HCT116 (cell line): ENCODE measurements at regions not wholly inside any gene's neighbourhood (a gene's known extent, or its start where the extent isn't known, plus 50 kb on each side); places are given as distances from the start of the nearest gene placed in this dataset.

Experiments used
- ATAC-seq: fragments of 200-7000 bp; cut with Tn5 transposase; 2 replicates; pipeline ENCODE4 v1.9.1; 2020; ENCODE audit warnings: mild to moderate bottlenecking, moderate library complexity
- BruUV-seq: library from RNA; stranded (reverse); fragments of 400-500 nt; replicated peaks from 2 replicates; lab custom pipeline; 2021; lab: Mats Ljungman, UMichigan
- CTCF ChIA-PET: fragments of 300-600 bp; sonication (Branson Sonifier 250); formaldehyde crosslinking; loops from one replicate; lab custom pipeline; 2021; ENCODE audit warnings: antibody characterized with exemption; lab: Charles Lee
- POLR2A ChIA-PET: fragments of 300-600, 350-600 bp; sonication (Branson Sonifier 250); formaldehyde crosslinking; loops from one replicate; lab custom pipeline; 2021; ENCODE audit warnings: antibody characterized with exemption; lab: Charles Lee
- RAD21 ChIA-PET, 2 experiments: fragments of 300-600 bp; sonication (Branson Sonifier 250); formaldehyde crosslinking; loops; one replicate each; lab custom pipeline; 2023; ENCODE audit warnings: low total read pairs in 2 of 2; ENCODE audit not compliant: uncharacterized antibody in 2 of 2, unreplicated experiment in 2 of 2, low non-redundant PET in 1 of 2; lab: Charles Lee
- DNase-seq: peaks from one replicate; pipeline ENCODE4 v3.0.0-alpha.2; 2010; ENCODE audit warnings: low read depth, low spot score
- H2AFZ ChIP-seq: fragments of 200-600 bp; shearing (Covaris generic), sonication (generic); 2 replicates; pipeline ENCODE4 v1.6.1; 2017; ENCODE audit warnings: low read depth, mixed run types, mixed read lengths, antibody characterized with exemption, low read length; ENCODE audit not compliant: poor library complexity, severe bottlenecking
- H3K27ac ChIP-seq: 2 replicates; pipeline ENCODE4 v1.5.1; 2012; ENCODE audit warnings: low read depth, low read length
- H3K27me3 ChIP-seq: fragments of 200-600 bp; sonication (generic); 2 replicates; pipeline ENCODE4 v1.6.1; 2016; ENCODE audit warnings: mixed run types, low read length, mixed read lengths; ENCODE audit not compliant: insufficient read depth
- H3K36me3 ChIP-seq, 2 experiments: fragments of 200-500 bp in 1 of 2; fragments of 200-600 bp in 1 of 2; sonication (Bioruptor generic) in 1 of 2; sonication (generic) in 1 of 2; 2 replicates each; pipeline versions ENCODE4 v1.5.1 to v1.6.1; 2014 to 2016; ENCODE audit warnings: low read length in 2 of 2, inconsistent platforms in 1 of 2, mixed read lengths in 1 of 2, mixed run types in 1 of 2; ENCODE audit not compliant: insufficient read depth in 2 of 2, control insufficient read depth in 1 of 2
- H3K4me1 ChIP-seq, 2 experiments: fragments of 200-600 bp in 1 of 2; sonication (generic) in 1 of 2; 2 replicates each; pipeline versions ENCODE4 v1.5.1 to v1.6.1; 2012 to 2017; ENCODE audit warnings: low read length in 2 of 2, inconsistent platforms in 1 of 2, mild to moderate bottlenecking in 1 of 2, mixed read lengths in 1 of 2, mixed run types in 1 of 2, moderate library complexity in 1 of 2; ENCODE audit not compliant: insufficient read depth in 2 of 2, control insufficient read depth in 1 of 2
- H3K4me2 ChIP-seq: fragments of 200-600 bp; sonication (generic); 2 replicates; pipeline ENCODE4 v1.6.1; 2017; ENCODE audit warnings: mixed run types, low read length, mixed read lengths
- H3K4me3 ChIP-seq, 2 experiments: fragments of 200-600 bp in 1 of 2; sonication (generic) in 1 of 2; replicated peaks in 1 of 2; 2 replicates each; pipeline ENCODE4 v1.5.1; 2011 to 2016; ENCODE audit warnings: low read length in 2 of 2, control low read depth in 1 of 2, low read depth in 1 of 2, mild to moderate bottlenecking in 1 of 2, mixed read lengths in 1 of 2, mixed run types in 1 of 2
- H3K79me2 ChIP-seq: fragments of 200-600 bp; sonication (generic); 2 replicates; pipeline ENCODE4 v1.6.1; 2017; ENCODE audit warnings: mild to moderate bottlenecking, mixed run types, low read length, moderate library complexity, mixed read lengths; ENCODE audit not compliant: insufficient read depth
- H3K9ac ChIP-seq: fragments of 200-600 bp; sonication (generic); 2 replicates; pipeline ENCODE4 v1.6.1; 2016; ENCODE audit warnings: low read length, mixed read lengths
- H3K9me2 ChIP-seq: fragments of 200-600 bp; sonication (generic), shearing (Covaris generic); 2 replicates; pipeline ENCODE4 v1.6.1; 2017; ENCODE audit warnings: mixed run types, mild to moderate bottlenecking, moderate library complexity; ENCODE audit not compliant: insufficient read depth
- H3K9me3 ChIP-seq, 2 experiments: fragments of 200-500 bp in 1 of 2; fragments of 200-600 bp in 1 of 2; sonication (Bioruptor generic) in 1 of 2; sonication (generic) in 1 of 2; 2 replicates each; pipeline ENCODE4 v1.6.1; 2014 to 2017; ENCODE audit warnings: low read length in 2 of 2, mixed read lengths in 2 of 2, inconsistent platforms in 1 of 2, low read depth in 1 of 2, mild to moderate bottlenecking in 1 of 2, mixed run types in 1 of 2, moderate library complexity in 1 of 2; ENCODE audit not compliant: control insufficient read depth in 1 of 2, insufficient read depth in 1 of 2
- H4K20me1 ChIP-seq: fragments of 200-600 bp; sonication (generic), shearing (Covaris generic); 2 replicates; pipeline ENCODE4 v1.6.1; 2017; ENCODE audit warnings: mixed run types, mild to moderate bottlenecking, moderate library complexity; ENCODE audit not compliant: insufficient read depth
- EGR1 ChIP-seq: IDR thresholded peaks from 2 replicates; pipeline ENCODE4 v1.6.1; 2012; ENCODE audit warnings: low read depth
- EZH2 ChIP-seq: fragments of 200-600 bp; sonication (generic); IDR thresholded peaks from 2 replicates; pipeline ENCODE4 v1.6.1; 2017; ENCODE audit warnings: antibody characterized with exemption, mixed run types
- JUND ChIP-seq: IDR thresholded peaks from 2 replicates; pipeline ENCODE4 v1.6.1; 2012
- POLR2A ChIP-seq: IDR thresholded peaks from 2 replicates; pipeline ENCODE4 v1.7.0; 2011; ENCODE audit warnings: borderline replicate concordance; ENCODE audit not compliant: insufficient read depth, insufficient read length; ENCODE audit errors: extremely low read depth
- POLR2AphosphoS5 ChIP-seq: IDR thresholded peaks from 2 replicates; pipeline ENCODE4 v1.6.1; 2011; ENCODE audit warnings: mild to moderate bottlenecking, low read depth, low read length, moderate library complexity
- RAD21 ChIP-seq: IDR thresholded peaks from 2 replicates; pipeline ENCODE4 v1.6.1; 2012; ENCODE audit warnings: low read depth, mild to moderate bottlenecking
- SIN3A ChIP-seq: IDR thresholded peaks from 2 replicates; pipeline ENCODE4 v1.6.1; 2012; ENCODE audit warnings: low read depth
- SP1 ChIP-seq: IDR thresholded peaks from 2 replicates; pipeline ENCODE4 v1.6.1; 2012; ENCODE audit warnings: low read depth
- SRF ChIP-seq: IDR thresholded peaks from 2 replicates; pipeline ENCODE4 v1.6.1; 2012; ENCODE audit warnings: low read depth
- YY1 ChIP-seq: IDR thresholded peaks from 2 replicates; pipeline ENCODE4 v1.6.1; 2011; ENCODE audit warnings: low read length, low read depth, moderate library complexity, mild to moderate bottlenecking; ENCODE audit not compliant: insufficient replicate concordance; ENCODE audit errors: extremely low read depth
- ZNF274 ChIP-seq: fragments of 200-500 bp; sonication (Bioruptor generic); IDR thresholded peaks from 2 replicates; pipeline ENCODE4 v1.6.1; 2014; ENCODE audit warnings: mild to moderate bottlenecking, low read depth, low read length, inconsistent platforms
- intact Hi-C: fragments of 100-400 bp; cut with micrococcal nuclease; formaldehyde crosslinking; loops from 2 replicates; pipeline ENCODE4 v1.10.0; 2022
- TF ChIP-seq, protein P1 (sequence below): IDR thresholded peaks from 2 replicates; pipeline ENCODE4 v1.6.1; 2012
- TF ChIP-seq, protein P2 (sequence below): IDR thresholded peaks from 2 replicates; pipeline ENCODE4 v1.6.1; 2012

GRCh38 chr4:108555701-108556100, 64.7 kb upstream of the RPL34 start (continued):
- TF ChIP-seq YY1 (no peak), RAD21 (no peak), POLR2A (no peak), SP1 (no peak), POLR2AphosphoS5 (no peak), EZH2 (no peak), ZNF274 (no peak)
- TF ChIP-seq, protein P1, sequence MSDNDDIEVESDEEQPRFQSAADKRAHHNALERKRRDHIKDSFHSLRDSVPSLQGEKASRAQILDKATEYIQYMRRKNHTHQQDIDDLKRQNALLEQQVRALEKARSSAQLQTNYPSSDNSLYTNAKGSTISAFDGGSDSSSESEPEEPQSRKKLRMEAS, result no peak

- Histone ChIP-seq H3K4me1 (no peaks in the 10 kb centered on the region), H3K27ac (no peak overlapping the region), H3K36me3 (no peaks in the 10 kb centered on the region), H3K27me3 (no peaks in the 10 kb centered on the region), H3K9ac (no peak overlapping the region), H4K20me1 (no peaks in the 10 kb centered on the region), H3K9me2 (no peaks in the 10 kb centered on the region), H3K9me3 (no peaks in the 10 kb centered on the region), H3K4me2 (no peak overlapping the region), H3K79me2 (no peaks in the 10 kb centered on the region), H2AFZ (no peak overlapping the region), H3K4me3 (no peak overlapping the region)
- BruUV-seq, result no TSS peak
- ChIA-PET POLR2A (no interaction called here), CTCF (no interaction called here), RAD21 (no interaction called here)
- ATAC-seq (no peak), DNase-seq (no peak)
- TF ChIP-seq YY1 (no peak), SIN3A (no peak), ZNF274 (no peak), EGR1 (no peak), RAD21 (no peak), JUND (no peak), POLR2AphosphoS5 (no peak), SRF (no peak)
- TF ChIP-seq, protein P1, result no peak
- TF ChIP-seq, protein P2, sequence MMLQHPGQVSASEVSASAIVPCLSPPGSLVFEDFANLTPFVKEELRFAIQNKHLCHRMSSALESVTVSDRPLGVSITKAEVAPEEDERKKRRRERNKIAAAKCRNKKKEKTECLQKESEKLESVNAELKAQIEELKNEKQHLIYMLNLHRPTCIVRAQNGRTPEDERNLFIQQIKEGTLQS, result no peak
- intact Hi-C loops, result no loop called here
Measured at GRCh38 chr4:108547682-108548081, 72.7 kb upstream of the RPL34 start.
